Activated naive CD4-positive, alpha-beta T cell treated with anti-CD3 and anti-CD28 coated beads for 36 hours (primary cell): ENCODE measurements at regions not wholly inside any gene's neighbourhood (a gene's known extent, or its start where the extent isn't known, plus 50 kb on each side); places are given as distances from the start of the nearest gene placed in this dataset.

ENCODE experiments used
- CTCF ChIA-PET: fragments of 350-600 bp; sonication (Branson Sonifier 250); formaldehyde crosslinking; loops from one replicate; lab custom pipeline; 2021; ENCODE audit warnings: antibody characterized with exemption; lab: Charles Lee
- DNase-seq: peaks from one replicate; pipeline ENCODE4 v3.0.0-alpha.2; 2020
- H3K27ac Mint-ChIP-seq: one replicate; pipeline ENCODE4 v1.8.0; 2021; ENCODE audit warnings: mild to moderate bottlenecking, mixed read lengths
- H3K27me3 Mint-ChIP-seq: one replicate; pipeline ENCODE4 v1.8.0; 2021; ENCODE audit warnings: low read depth, mixed read lengths
- H3K36me3 Mint-ChIP-seq: one replicate; pipeline ENCODE4 v1.8.0; 2021; ENCODE audit warnings: low read depth, mixed read lengths
- H3K4me1 Mint-ChIP-seq: one replicate; pipeline ENCODE4 v1.8.0; 2021; ENCODE audit warnings: low read depth, mixed read lengths
- H3K4me3 Mint-ChIP-seq: one replicate; pipeline ENCODE4 v1.8.0; 2021; ENCODE audit warnings: mild to moderate bottlenecking, moderate library complexity, mixed read lengths
- H3K9me3 Mint-ChIP-seq: one replicate; pipeline ENCODE4 v1.8.0; 2021; ENCODE audit warnings: mixed read lengths
- intact Hi-C: fragments of 100-400 bp; cut with micrococcal nuclease; formaldehyde crosslinking; loops from one replicate; pipeline ENCODE4 v1.15.1; 2023

DNA sequence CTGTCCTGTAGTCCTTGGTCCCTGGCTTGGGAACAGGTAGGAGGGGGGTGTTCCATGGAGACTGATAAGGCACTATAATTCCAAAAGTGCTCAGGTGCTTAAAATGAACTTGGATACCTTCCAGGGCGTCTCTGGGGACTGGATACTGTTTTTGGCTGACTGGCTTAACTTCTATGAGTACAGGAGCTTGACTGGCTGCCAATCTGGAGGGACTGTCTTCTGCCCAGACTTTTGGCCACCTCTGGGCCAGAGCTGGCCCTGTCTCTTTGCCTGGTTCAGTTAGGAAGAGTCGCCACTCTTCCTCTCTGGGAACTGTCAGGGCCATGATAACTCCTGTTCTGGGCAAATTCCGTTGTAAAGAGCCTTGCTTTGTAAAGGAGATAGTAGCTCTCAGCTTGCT lies 407.0 kb downstream of the TGFB2 start:
- Mint-ChIP-seq H3K4me3 (no peak overlapping the region), H3K27me3 (no peaks in the 10 kb centered on the region), H3K27ac (no peak overlapping the region), H3K4me1 (no peaks in the 10 kb centered on the region), H3K9me3 (peaks cover 2% of the 10 kb centered on the region), H3K36me3 (no peaks in the 10 kb centered on the region)
- no peak for DNase-seq
- intact Hi-C loops, result no loop called here
- CTCF ChIA-PET, result no interaction called here

DNA sequence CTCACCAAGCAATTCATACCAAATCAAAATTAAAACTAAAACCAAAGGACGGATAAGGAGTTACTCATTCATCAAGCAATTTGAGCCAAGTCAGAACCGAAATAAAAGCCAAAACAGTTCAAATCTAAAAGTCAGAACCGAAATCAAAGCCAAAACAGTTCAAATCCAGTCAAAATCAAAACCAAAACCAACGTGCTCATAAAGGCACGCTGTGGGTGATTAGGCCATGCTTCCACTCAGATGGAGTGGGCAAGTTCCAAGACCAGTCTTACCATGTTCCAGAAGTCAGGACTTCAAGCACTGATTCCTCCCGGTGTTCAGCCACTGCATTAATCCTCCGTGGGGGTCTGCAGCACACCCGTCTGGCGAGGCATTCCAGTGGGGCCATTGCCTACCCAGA lies 409.3 kb downstream of the TGFB2 start:
- DNase-seq, result no peak
- Mint-ChIP-seq H3K9me3 (peaks cover 2% of the 10 kb centered on the region), H3K36me3 (no peaks in the 10 kb centered on the region), H3K4me3 (no peak overlapping the region), H3K4me1 (no peaks in the 10 kb centered on the region), H3K27ac (no peak overlapping the region), H3K27me3 (no peaks in the 10 kb centered on the region)
- CTCF ChIA-PET, result interaction anchor here (0.6 kb wide), 1 partner anchor 463 kb away, joined by 3 read pairs; no protein-coding TSS in a partner anchor
- intact Hi-C loops, result no loop called here

DNA sequence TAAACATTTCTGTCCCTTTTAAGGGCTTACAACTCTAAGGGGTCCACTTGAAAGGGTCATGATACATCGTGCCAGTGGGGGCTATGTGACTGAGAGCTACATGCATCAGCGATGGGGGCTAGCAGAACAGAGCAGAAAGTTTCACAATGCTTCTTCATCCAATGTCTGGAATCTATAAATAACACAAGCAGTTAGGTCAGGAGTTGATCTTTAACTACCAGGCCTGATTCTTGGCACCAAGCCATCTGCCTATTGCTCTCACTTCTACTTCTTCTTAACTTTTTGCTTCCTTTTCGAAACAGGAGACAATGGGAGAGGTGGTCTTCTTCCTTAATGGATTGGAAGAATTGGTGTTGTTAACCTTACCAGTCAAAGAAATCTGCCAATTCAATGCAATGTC lies 410.0 kb downstream of the TGFB2 start:
- H3K4me1 Mint-ChIP-seq, result no peaks in the 10 kb centered on the region
- peaks cover 2% of the 10 kb centered on the region for H3K9me3 Mint-ChIP-seq
- DNase-seq, result no peak
- no peak overlapping the region for H3K27ac Mint-ChIP-seq
- no peak overlapping the region for H3K4me3 Mint-ChIP-seq
- no peaks in the 10 kb centered on the region for H3K36me3 Mint-ChIP-seq
- intact Hi-C loops, result no loop called here
- CTCF ChIA-PET, result no interaction called here
- H3K27me3 Mint-ChIP-seq, result no peaks in the 10 kb centered on the region

DNA sequence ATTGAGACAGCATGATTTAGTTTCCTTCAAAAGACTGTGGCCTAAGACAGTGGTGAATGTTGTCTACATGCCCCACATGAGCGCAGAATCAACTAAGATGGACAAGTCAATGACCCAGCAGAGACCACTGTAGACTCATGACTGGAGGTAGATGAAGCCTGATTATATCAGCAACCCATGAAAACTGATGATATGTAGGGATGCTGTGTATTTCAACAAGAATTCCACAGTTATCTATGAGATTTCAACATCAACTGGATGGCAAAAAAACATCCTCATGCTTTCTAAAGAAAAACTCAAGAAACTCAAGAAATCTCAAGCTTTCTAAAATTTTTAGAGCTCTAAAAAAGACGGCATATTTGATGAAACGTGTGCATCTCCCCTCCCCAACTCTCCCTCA lies 413.9 kb upstream of the LYPLAL1 start:
- Mint-ChIP-seq H3K4me3 (no peak overlapping the region), H3K36me3 (no peaks in the 10 kb centered on the region), H3K27me3 (no peaks in the 10 kb centered on the region), H3K4me1 (no peaks in the 10 kb centered on the region), H3K9me3 (no peaks in the 10 kb centered on the region), H3K27ac (no peak overlapping the region)
- no peak for DNase-seq
- intact Hi-C loops, result no loop called here
- CTCF ChIA-PET, result no interaction called here

DNA sequence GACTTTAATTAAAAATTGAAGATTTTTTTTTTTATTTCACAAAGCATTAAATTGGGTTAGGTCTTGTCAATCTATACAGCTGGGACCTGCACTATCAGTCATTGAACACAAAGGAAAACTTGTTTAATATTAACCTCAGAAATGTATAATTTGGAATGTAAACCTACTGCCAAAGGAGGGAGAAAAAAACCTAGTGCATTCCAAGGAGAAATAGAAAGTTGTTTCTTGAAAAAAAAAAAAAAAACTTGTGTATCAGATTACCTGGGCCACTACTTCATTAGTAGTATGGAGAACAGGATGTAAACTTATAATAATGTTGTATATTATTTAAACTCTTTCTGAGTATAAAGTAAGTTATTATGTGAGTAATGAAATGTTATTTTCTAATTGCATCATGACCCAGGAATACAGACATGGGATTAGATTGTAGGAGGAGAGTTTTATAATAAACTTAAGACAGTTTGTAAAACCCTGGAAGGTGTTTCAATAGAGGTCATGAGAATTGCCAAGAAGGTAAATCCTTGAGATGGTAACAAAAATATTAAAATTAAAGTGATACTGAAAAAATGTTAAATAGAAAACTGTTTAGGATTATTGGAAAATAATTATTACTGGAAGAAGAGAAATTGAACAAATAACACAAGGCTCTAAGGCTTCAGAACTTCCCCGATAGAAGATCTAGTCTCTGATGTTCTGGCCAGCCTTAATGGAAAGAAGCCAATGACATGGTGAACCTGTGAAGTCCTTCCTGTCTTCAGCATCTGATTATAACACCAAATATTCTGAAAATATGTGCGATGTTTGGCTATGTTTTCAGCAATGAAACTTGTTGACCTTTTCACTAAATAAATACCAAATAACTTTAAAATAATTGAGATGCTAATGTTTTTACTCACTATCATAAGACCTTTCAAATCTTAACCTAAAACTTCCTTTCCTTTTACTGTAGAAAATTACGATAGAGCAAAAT lies 412.8 kb upstream of the LYPLAL1 start:
- no peak overlapping the region for H3K27ac Mint-ChIP-seq
- no peaks in the 10 kb centered on the region for H3K27me3 Mint-ChIP-seq
- H3K4me3 Mint-ChIP-seq, result no peak overlapping the region
- no peaks in the 10 kb centered on the region for H3K9me3 Mint-ChIP-seq
- no peaks in the 10 kb centered on the region for H3K4me1 Mint-ChIP-seq
- no peaks in the 10 kb centered on the region for H3K36me3 Mint-ChIP-seq
- CTCF ChIA-PET, result no interaction called here
- intact Hi-C loops, result no loop called here
- DNase-seq, result no peak

DNA sequence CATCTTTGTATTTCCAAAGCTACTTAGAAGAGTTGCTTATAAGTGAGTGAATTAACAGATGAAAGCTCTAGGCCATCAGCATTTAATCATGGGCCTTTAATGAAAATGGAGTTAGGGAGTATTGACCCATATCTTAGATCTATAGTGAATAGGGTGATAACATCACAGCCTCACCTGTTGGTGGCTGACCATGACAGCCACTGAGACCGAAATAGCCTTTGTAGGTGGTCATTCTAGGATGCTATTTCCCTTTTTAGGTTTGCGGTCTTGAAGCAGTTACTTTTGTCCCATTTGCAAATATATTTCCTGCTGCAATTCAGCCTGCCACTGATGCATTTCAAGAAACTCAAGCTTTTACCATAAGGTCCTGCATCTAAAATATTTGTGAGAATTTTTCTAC lies 410.1 kb upstream of the LYPLAL1 start:
- intact Hi-C loops, result no loop called here
- no peaks in the 10 kb centered on the region for H3K4me1 Mint-ChIP-seq
- no peak overlapping the region for H3K27ac Mint-ChIP-seq
- DNase-seq, result no peak
- H3K27me3 Mint-ChIP-seq, result no peaks in the 10 kb centered on the region
- H3K4me3 Mint-ChIP-seq, result no peak overlapping the region
- CTCF ChIA-PET, result no interaction called here
- no peaks in the 10 kb centered on the region for H3K36me3 Mint-ChIP-seq
- peaks cover 2% of the 10 kb centered on the region for H3K9me3 Mint-ChIP-seq

DNA sequence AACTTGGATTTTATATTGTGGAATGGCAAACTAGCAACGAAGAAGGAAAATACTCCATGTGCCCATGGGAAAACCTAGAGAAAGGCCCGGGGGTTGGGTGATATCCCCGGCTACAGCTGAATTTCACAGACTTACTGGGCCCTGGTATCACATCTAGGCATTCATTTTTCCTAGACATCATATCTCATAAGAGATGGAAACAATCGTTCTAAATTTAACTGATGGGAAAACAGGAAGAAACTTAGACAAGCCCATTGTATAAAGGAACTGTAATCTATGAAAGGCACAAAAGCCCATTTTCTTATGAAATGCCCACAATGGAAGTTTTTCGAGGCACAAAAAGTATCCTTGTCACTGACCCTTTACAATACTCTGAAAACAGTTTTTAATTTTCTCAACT lies 407.9 kb upstream of the LYPLAL1 start:
- no peak overlapping the region for H3K27ac Mint-ChIP-seq
- no peaks in the 10 kb centered on the region for H3K4me1 Mint-ChIP-seq
- intact Hi-C loops, result no loop called here
- no peak for DNase-seq
- H3K36me3 Mint-ChIP-seq, result no peaks in the 10 kb centered on the region
- H3K4me3 Mint-ChIP-seq, result no peak overlapping the region
- CTCF ChIA-PET, result no interaction called here
- peaks cover 2% of the 10 kb centered on the region for H3K9me3 Mint-ChIP-seq
- no peaks in the 10 kb centered on the region for H3K27me3 Mint-ChIP-seq

DNA sequence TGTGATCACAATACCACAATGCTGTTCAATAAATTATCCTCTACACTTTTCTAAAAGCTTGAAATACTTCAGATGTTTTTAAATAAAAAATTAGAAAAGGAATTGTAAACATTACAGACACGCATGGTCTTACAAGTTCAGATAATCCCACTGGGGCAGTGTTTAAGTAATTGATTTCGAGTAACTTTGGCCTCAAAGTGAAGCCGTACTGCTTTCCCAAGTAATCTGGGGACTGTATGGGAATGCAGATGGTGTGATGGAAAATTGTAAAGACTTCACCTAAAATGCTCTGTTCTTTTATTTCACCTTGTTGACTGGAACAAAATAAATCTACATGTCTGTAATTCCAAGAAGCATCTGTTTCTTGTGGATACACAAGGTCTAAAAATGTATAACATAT lies 401.7 kb upstream of the LYPLAL1 start:
- CTCF ChIA-PET, result no interaction called here
- no peaks in the 10 kb centered on the region for H3K4me1 Mint-ChIP-seq
- no peaks in the 10 kb centered on the region for H3K36me3 Mint-ChIP-seq
- H3K27me3 Mint-ChIP-seq, result no peaks in the 10 kb centered on the region
- intact Hi-C loops, result no loop called here
- peaks cover 2% of the 10 kb centered on the region for H3K9me3 Mint-ChIP-seq
- no peak overlapping the region for H3K4me3 Mint-ChIP-seq
- no peak overlapping the region for H3K27ac Mint-ChIP-seq
- no peak for DNase-seq

DNA sequence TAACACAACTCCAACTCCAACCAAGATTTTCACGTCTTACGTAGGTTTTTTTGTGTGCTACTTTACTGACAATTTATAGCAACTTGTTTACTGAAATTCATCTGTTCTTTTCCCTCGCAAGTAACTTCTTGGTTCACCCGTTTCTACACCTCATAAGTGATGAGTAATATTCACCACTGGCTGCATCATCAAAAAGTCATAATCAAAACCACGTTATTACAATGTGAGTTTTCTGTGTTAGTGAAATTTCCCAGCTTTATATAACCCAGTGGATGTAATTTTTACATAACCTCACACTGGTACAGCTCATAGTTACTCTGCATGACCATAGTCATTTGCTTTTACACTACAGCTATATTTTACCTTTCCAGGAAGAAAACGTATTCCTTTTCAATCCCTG lies 401.1 kb upstream of the LYPLAL1 start:
- peaks cover 2% of the 10 kb centered on the region for H3K9me3 Mint-ChIP-seq
- no peaks in the 10 kb centered on the region for H3K27me3 Mint-ChIP-seq
- intact Hi-C loops, result no loop called here
- DNase-seq, result no peak
- CTCF ChIA-PET, result no interaction called here
- H3K27ac Mint-ChIP-seq, result no peak overlapping the region
- no peaks in the 10 kb centered on the region for H3K36me3 Mint-ChIP-seq
- no peaks in the 10 kb centered on the region for H3K4me1 Mint-ChIP-seq
- no peak overlapping the region for H3K4me3 Mint-ChIP-seq

DNA sequence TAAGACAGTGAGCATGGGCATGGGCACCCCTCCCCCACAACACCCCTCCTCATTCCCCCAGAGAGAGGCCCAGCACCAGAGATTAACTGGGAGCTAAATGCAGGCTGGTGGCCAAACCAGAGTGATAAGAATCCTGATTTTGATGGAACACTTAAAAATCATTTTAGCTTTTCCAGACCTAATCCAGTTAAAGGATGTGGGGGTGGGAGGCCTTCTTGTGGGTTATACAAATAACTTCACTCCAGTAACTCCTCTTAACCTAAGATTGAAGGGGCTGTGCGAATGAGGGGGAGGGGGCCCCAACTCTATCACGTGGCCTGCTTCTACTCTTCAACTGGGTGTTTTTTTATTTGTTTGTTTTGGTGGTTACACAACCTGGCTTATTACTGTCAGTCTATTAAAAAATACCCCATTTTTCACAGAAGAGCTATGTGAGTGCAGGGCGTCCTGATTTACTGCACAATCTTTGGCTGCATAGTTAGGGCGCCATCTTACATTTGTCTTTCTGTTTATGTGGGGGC lies 398.1 kb upstream of the LYPLAL1 start:
- H3K36me3 Mint-ChIP-seq, result no peaks in the 10 kb centered on the region
- no peaks in the 10 kb centered on the region for H3K27me3 Mint-ChIP-seq
- no peaks in the 10 kb centered on the region for H3K9me3 Mint-ChIP-seq
- DNase-seq, result no peak
- no peak overlapping the region for H3K27ac Mint-ChIP-seq
- CTCF ChIA-PET, result no interaction called here
- intact Hi-C loops, result no loop called here
- no peak overlapping the region for H3K4me3 Mint-ChIP-seq
- H3K4me1 Mint-ChIP-seq, result no peaks in the 10 kb centered on the region

DNA sequence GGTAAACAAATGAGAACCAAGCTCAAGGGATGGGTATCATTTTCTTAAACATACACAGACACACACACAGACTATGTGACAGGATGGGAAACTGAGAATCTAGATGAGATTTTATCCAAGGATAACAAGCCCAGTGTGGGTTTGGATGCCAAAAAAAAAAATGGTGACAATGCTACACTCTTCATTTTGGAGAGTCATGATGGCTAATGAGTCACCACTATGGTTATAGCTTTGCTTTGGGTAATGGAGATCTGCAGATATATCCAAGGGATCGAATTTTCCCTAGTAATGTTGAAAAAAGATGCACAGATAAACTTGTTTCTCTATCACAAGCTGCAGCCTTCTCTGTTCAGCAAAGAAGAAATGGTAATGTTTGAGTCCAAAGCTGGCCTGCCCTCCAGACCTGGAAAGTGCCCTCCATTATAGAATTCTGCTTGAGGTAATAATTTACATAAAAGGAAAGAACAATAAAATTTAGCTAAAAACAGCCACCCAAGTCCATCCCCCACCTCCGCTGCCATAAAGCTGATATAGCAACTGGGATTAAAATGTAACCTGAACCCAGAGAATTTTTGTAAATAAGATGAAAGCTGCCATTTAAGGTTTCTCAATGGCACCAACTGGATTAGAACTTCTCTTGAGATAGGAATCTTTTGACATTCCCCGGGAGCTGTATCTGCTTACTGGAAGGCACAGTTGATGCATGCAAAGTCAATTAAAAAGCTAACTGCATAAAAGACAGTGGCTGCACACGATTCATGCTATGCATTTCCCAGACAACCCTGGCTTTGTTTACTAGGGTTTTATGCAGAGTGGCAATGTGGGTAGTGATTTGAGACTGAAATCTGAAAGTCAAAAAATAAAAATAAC lies 395.2 kb upstream of the LYPLAL1 start:
- CTCF ChIA-PET, result interaction anchor here (0.7 kb wide), 1 partner anchor 386 kb away, joined by 7 read pairs; no protein-coding TSS in a partner anchor
- H3K27me3 Mint-ChIP-seq, result no peaks in the 10 kb centered on the region
- H3K4me1 Mint-ChIP-seq, result no peaks in the 10 kb centered on the region
- H3K9me3 Mint-ChIP-seq, result peaks cover 2% of the 10 kb centered on the region
- intact Hi-C loops, result no loop called here
- DNase-seq, result no peak
- H3K27ac Mint-ChIP-seq, result no peak overlapping the region
- H3K4me3 Mint-ChIP-seq, result no peak overlapping the region
- no peaks in the 10 kb centered on the region for H3K36me3 Mint-ChIP-seq

DNA sequence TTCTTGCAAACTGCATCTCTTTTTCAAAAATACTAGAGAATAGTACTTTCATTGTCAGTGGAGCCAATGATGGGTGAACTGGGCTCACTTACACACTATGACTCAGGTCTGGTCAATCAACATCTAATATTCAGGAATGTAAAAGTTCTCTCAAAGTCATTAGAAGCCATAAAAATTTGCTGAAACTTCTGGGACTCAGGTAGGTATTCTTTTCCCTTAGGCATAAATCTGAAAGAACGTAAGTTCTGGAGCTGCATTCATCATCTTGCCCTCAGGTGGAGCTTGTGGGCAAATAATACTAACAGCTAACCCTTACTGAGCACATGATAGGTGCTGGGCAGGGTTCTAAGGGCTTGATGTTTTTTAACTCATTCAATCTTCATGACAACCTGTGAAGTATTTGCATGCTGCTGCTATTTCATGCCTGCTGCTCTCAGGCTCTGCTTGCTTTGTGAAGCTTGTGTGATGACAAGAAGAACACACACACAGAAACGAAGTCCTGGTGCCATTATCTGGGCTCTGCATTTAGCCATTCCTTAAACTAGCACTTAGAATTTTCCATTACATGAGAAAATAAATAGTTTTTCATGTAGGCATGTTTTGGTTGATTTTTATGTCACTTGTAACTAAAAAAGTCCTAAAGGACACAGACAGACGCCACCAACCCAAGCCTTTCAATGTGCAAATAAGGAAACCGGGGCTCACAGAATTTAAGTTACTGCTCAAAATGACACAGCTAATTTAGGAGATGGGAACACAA lies 394.2 kb upstream of the LYPLAL1 start:
- CTCF ChIA-PET, result no interaction called here
- Mint-ChIP-seq H3K27ac (no peak overlapping the region), H3K4me3 (no peak overlapping the region), H3K4me1 (no peaks in the 10 kb centered on the region), H3K27me3 (no peaks in the 10 kb centered on the region), H3K9me3 (peaks cover 2% of the 10 kb centered on the region), H3K36me3 (no peaks in the 10 kb centered on the region)
- intact Hi-C loops, result no loop called here
- DNase-seq, result no peak
